ENCODE measurements at regions not wholly inside any gene's neighbourhood (a gene's known extent, or its start where the extent isn't known, plus 50 kb on each side); places are given as distances from the start of the nearest gene placed in this dataset.

GRCh38 chr2:16473575-16473974 is 192.1 kb downstream of the CYRIA start:
- no peaks in the 10 kb centered on the region for H3K9me3 ChIP-seq (ENCODE audit: severe bottlenecking)
- H3K36me3 ChIP-seq (ENCODE audit: low read depth): no peaks in the 10 kb centered on the region
- no peak overlapping the region for H3K27ac ChIP-seq (ENCODE audit: poor library complexity, severe bottlenecking)
- no peak overlapping the region for H3K4me3 ChIP-seq (ENCODE audit: severe bottlenecking)
- ATAC-seq (ENCODE audit: low read depth) (no peak), DNase-seq (ENCODE audit: low spot score) (no peak)
- no peaks in the 10 kb centered on the region for H3K27me3 ChIP-seq (ENCODE audit: insufficient read depth, poor library complexity, severe bottlenecking)
- no peak for TF ChIP-seq CTCF (IDR thresholded peaks at IDR 0.05; ENCODE audit: poor library complexity, severe bottlenecking)
- no peaks in the 10 kb centered on the region for H3K4me1 ChIP-seq (ENCODE audit: insufficient read depth, poor library complexity, severe bottlenecking)

DNA sequence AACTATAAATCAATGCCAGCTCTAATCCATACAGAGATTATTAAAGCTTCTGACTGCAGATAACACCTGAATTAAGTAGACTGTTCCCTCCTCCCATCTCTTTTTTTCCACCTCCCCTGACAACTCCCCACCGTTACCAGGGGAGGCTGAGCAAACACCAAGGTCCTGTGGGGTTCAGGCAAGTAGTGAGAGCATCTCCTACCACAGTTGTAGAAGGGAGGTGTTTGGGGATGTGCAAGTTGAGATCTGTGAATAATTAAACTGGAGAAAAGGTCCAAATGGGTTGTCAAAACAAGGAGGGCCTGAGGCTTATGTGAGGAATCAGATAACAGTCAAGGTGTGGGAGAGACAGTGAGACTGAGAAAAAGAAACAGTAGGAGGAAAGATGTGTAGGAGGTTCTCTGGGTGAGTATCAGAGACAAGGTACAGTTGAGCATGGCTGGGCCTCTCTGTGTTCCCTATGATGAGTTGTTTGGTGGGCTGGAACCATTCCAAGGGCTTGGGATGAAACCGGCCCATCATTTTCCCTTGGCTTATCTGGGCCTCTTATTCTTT is 194.6 kb downstream of the CYRIA start:
- no peak for TF ChIP-seq CTCF (IDR thresholded peaks at IDR 0.05; ENCODE audit: poor library complexity, severe bottlenecking)
- H3K27ac ChIP-seq (ENCODE audit: poor library complexity, severe bottlenecking): no peak overlapping the region

GRCh38 chr2:16466821-16467151 is 198.8 kb downstream of the CYRIA start:
- Histone ChIP-seq H3K27me3 (ENCODE audit: insufficient read depth, poor library complexity, severe bottlenecking) (no peaks in the 10 kb centered on the region), H3K9me3 (ENCODE audit: severe bottlenecking) (no peaks in the 10 kb centered on the region), H3K4me3 (ENCODE audit: severe bottlenecking) (no peak overlapping the region), H3K36me3 (ENCODE audit: low read depth) (no peaks in the 10 kb centered on the region), H3K27ac (ENCODE audit: poor library complexity, severe bottlenecking) (no peak overlapping the region), H3K4me1 (ENCODE audit: insufficient read depth, poor library complexity, severe bottlenecking) (no peaks in the 10 kb centered on the region)
- ATAC-seq (ENCODE audit: low read depth) (no peak), DNase-seq (ENCODE audit: low spot score) (no peak)
- no peak for TF ChIP-seq CTCF (IDR thresholded peaks at IDR 0.05; ENCODE audit: poor library complexity, severe bottlenecking)

More for the DNA sequence above, 194.6 kb downstream of the CYRIA start:
- DNase-seq (ENCODE audit: low spot score) (no peak), ATAC-seq (ENCODE audit: low read depth) (no peak)
- H3K27me3 ChIP-seq (ENCODE audit: insufficient read depth, poor library complexity, severe bottlenecking): no peaks in the 10 kb centered on the region
- H3K36me3 ChIP-seq (ENCODE audit: low read depth): no peaks in the 10 kb centered on the region
- H3K4me3 ChIP-seq (ENCODE audit: severe bottlenecking): no peak overlapping the region
- no peaks in the 10 kb centered on the region for H3K4me1 ChIP-seq (ENCODE audit: insufficient read depth, poor library complexity, severe bottlenecking)
- no peaks in the 10 kb centered on the region for H3K9me3 ChIP-seq (ENCODE audit: severe bottlenecking)

DNA sequence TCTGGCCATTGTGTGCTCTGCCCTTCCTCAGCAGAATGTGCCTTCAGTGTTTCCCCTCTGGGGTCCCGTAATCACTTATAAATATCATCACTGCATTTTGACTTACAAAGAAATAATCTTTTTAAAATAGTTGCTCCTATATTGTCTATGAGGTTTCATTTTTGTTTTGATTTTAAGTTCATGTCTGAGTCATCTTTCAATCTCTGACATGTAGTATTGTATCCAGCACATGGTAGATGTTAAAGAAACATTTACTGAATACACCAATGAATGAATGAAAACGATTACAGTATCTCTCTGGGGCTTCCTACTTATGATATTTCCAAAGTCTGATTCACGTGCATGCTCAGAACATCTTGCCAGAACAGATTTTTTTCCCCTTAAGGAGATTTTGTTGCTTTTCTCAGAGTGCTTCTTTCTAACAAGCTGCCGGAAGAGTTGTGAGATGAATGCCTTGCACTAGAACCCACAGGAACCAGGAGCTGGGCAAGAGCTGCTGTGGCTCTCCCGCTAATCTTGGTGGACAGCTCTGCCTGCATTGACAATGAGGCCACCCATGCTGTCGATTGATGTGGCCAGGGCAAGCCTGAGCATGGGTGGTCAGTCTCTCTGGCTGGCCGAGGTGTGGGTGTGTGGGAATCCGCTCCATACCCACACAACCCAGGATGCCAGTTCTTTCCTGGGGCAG is 199.4 kb downstream of the CYRIA start:
- ATAC-seq (ENCODE audit: low read depth) (no peak), DNase-seq (ENCODE audit: low spot score) (no peak)
- Histone ChIP-seq H3K36me3 (ENCODE audit: low read depth) (no peaks in the 10 kb centered on the region), H3K27ac (ENCODE audit: poor library complexity, severe bottlenecking) (no peak overlapping the region), H3K9me3 (ENCODE audit: severe bottlenecking) (no peaks in the 10 kb centered on the region), H3K27me3 (ENCODE audit: insufficient read depth, poor library complexity, severe bottlenecking) (no peaks in the 10 kb centered on the region), H3K4me3 (ENCODE audit: severe bottlenecking) (no peak overlapping the region), H3K4me1 (ENCODE audit: insufficient read depth, poor library complexity, severe bottlenecking) (no peaks in the 10 kb centered on the region)
- TF ChIP-seq CTCF (IDR thresholded peaks at IDR 0.05; ENCODE audit: poor library complexity, severe bottlenecking): no peak

GRCh38 chr2:16464641-16465040 is 201.0 kb downstream of the CYRIA start:
- DNase-seq (ENCODE audit: low spot score): no peak
- Histone ChIP-seq H3K27ac (ENCODE audit: poor library complexity, severe bottlenecking) (no peak overlapping the region), H3K4me3 (ENCODE audit: severe bottlenecking) (no peak overlapping the region), H3K36me3 (ENCODE audit: low read depth) (no peaks in the 10 kb centered on the region), H3K27me3 (ENCODE audit: insufficient read depth, poor library complexity, severe bottlenecking) (no peaks in the 10 kb centered on the region), H3K9me3 (ENCODE audit: severe bottlenecking) (no peaks in the 10 kb centered on the region), H3K4me1 (ENCODE audit: insufficient read depth, poor library complexity, severe bottlenecking) (no peaks in the 10 kb centered on the region)
- no peak for ATAC-seq (ENCODE audit: low read depth)
- TF ChIP-seq CTCF (IDR thresholded peaks at IDR 0.05; ENCODE audit: poor library complexity, severe bottlenecking): no peak

All from RWPE2 (cell line).